ENCODE measurements at regions not wholly inside any gene's neighbourhood (a gene's known extent, or its start where the extent isn't known, plus 50 kb on each side); places are given as distances from the start of the nearest gene placed in this dataset.

GRCh38 chr16:22427556-22427955, 53.1 kb upstream of the CDR2 start:
- CTCF ChIA-PET: no interaction called here
- TF ChIP-seq ZNF37A (tag by site-specific recombination; IDR thresholded peaks at IDR 0.05) (no peak), ZNF121 (tag by site-specific recombination; IDR thresholded peaks at IDR 0.05) (no peak), KLF17 (tag by site-specific recombination; IDR thresholded peaks at IDR 0.05) (no peak), ZBTB11 (tag by site-specific recombination; conservative IDR thresholded peaks at IDR 0.05; ENCODE audit: low read depth) (no peak), MEIS1 (CRISPR knock-in tag; IDR thresholded peaks at IDR 0.05; ENCODE audit: borderline replicate concordance) (no peak), ZNF302 (tag by site-specific recombination; IDR thresholded peaks at IDR 0.05; ENCODE audit: low read depth) (no peak)
- POLR2A ChIA-PET: no interaction called here
- Histone ChIP-seq H3K36me3 (ENCODE audit: control insufficient read depth in 2 of 2, insufficient read depth in 1 of 2, low read length in 2 of 2) (peaks cover 0 to 22% of the 10 kb centered on the region in 2 experiments; a peak in 2 of 3 replicates), H3K27ac (ENCODE audit: extremely low read depth, low read depth, low read length) (no peak overlapping the region), H3K4me3 (ENCODE audit: low read depth, low read length) (no peak overlapping the region), H3K9me3 (ENCODE audit: control insufficient read depth, insufficient read depth, low read depth, low read length) (no peaks in the 10 kb centered on the region), H3K4me1 (ENCODE audit: control insufficient read depth, insufficient read depth, low read length) (no peaks in the 10 kb centered on the region)

GRCh38 chr16:22425847-22426246, 51.4 kb upstream of the CDR2 start:
- H3K36me3 ChIP-seq (ENCODE audit: control insufficient read depth in 2 of 2, insufficient read depth in 1 of 2, low read length in 2 of 2): peaks cover 0 to 22% of the 10 kb centered on the region in 2 experiments; a peak in 2 of 3 replicates
- H3K9me3 ChIP-seq (ENCODE audit: control insufficient read depth, insufficient read depth, low read depth, low read length): no peaks in the 10 kb centered on the region
- ChIA-PET CTCF (no interaction called here), POLR2A (no interaction called here)
- H3K27ac ChIP-seq (ENCODE audit: extremely low read depth, low read depth, low read length): no peak overlapping the region
- H3K4me1 ChIP-seq (ENCODE audit: control insufficient read depth, insufficient read depth, low read length): no peaks in the 10 kb centered on the region
- H3K4me3 ChIP-seq (ENCODE audit: low read depth, low read length): no peak overlapping the region
- TF ChIP-seq ZNF341 (tag by site-specific recombination; IDR thresholded peaks at IDR 0.05; ENCODE audit: low read depth): no peak
- TF ChIP-seq ZNF148 (tag by site-specific recombination; IDR thresholded peaks at IDR 0.05; ENCODE audit: borderline replicate concordance): no peak
- TF ChIP-seq ZBTB7A (tag by site-specific recombination; IDR thresholded peaks at IDR 0.05; ENCODE audit: low read depth): no peak
- no peak for TF ChIP-seq ZNF585B (tag by site-specific recombination; IDR thresholded peaks at IDR 0.05)
- TF ChIP-seq SP3 (tag by site-specific recombination; IDR thresholded peaks at IDR 0.05): no peak
- no peak for TF ChIP-seq ZNF639 (tag by site-specific recombination; IDR thresholded peaks at IDR 0.05)
- TF ChIP-seq ZNF704 (tag by site-specific recombination; IDR thresholded peaks at IDR 0.05): no peak
- no peak for TF ChIP-seq GLI2 (tag by site-specific recombination; IDR thresholded peaks at IDR 0.05; ENCODE audit: borderline replicate concordance, low read depth)
- no peak for TF ChIP-seq ZNF248 (tag by site-specific recombination; IDR thresholded peaks at IDR 0.05)
- TF ChIP-seq ZNF155 (tag by site-specific recombination; IDR thresholded peaks at IDR 0.05): no peak
- no peak for TF ChIP-seq ZNF449 (tag by site-specific recombination; IDR thresholded peaks at IDR 0.05)
- no peak for TF ChIP-seq TSHZ1 (tag by site-specific recombination; IDR thresholded peaks at IDR 0.05; ENCODE audit: borderline replicate concordance)
- TF ChIP-seq TCF7L2 (IDR thresholded peaks at IDR 0.05; ENCODE audit: borderline replicate concordance, low read depth, low read length): no peak
- TF ChIP-seq ZNF843 (tag by site-specific recombination; IDR thresholded peaks at IDR 0.05): no peak
